Neutrophil (primary cell): ENCODE measurements at regions not wholly inside any gene's neighbourhood (a gene's known extent, or its start where the extent isn't known, plus 50 kb on each side); places are given as distances from the start of the nearest gene placed in this dataset.

Experiments
- H3K27ac ChIP-seq: fragments of 200-600 bp; sonication (generic); 2 replicates; pipeline ENCODE4 v1.5.1; 2016; ENCODE audit warnings: mild to moderate bottlenecking, moderate library complexity
- H3K27me3 ChIP-seq: fragments of 200-600 bp; sonication (generic); 2 replicates; pipeline ENCODE4 v1.6.0; 2016; ENCODE audit warnings: mild to moderate bottlenecking
- H3K36me3 ChIP-seq: fragments of 200-600 bp; sonication (generic); 2 replicates; pipeline ENCODE4 v1.5.1; 2017
- H3K4me1 ChIP-seq, 2 experiments: fragments of 200-600 bp in 1 of 2; sonication (generic) in 1 of 2; 1 replicate in 1 of 2; 2 replicates in 1 of 2; pipeline versions ENCODE4 v1.5.1 to v1.6.1; 2013 to 2016; ENCODE audit warnings: low read depth in 1 of 2, low read length in 1 of 2, mild to moderate bottlenecking in 1 of 2, moderate library complexity in 1 of 2; ENCODE audit not compliant: control insufficient read depth in 1 of 2, insufficient read depth in 1 of 2
- H3K4me3 ChIP-seq, 2 experiments: fragments of 200-600 bp in 1 of 2; sonication (generic) in 1 of 2; 1 replicate in 1 of 2; 2 replicates in 1 of 2; pipeline ENCODE4 v1.5.1; 2013 to 2016; ENCODE audit warnings: low read depth in 1 of 2, low read length in 1 of 2, mild to moderate bottlenecking in 1 of 2, moderate library complexity in 1 of 2
- H3K9me3 ChIP-seq: fragments of 200-600 bp; sonication (generic); 2 replicates; pipeline ENCODE4 v1.5.1; 2016
- TF ChIP-seq, protein P1 (sequence below): fragments of 200-600 bp; sonication (generic); IDR thresholded peaks from 2 replicates; pipeline ENCODE4 v1.5.1; 2016; ENCODE audit warnings: antibody characterized with exemption

DNA sequence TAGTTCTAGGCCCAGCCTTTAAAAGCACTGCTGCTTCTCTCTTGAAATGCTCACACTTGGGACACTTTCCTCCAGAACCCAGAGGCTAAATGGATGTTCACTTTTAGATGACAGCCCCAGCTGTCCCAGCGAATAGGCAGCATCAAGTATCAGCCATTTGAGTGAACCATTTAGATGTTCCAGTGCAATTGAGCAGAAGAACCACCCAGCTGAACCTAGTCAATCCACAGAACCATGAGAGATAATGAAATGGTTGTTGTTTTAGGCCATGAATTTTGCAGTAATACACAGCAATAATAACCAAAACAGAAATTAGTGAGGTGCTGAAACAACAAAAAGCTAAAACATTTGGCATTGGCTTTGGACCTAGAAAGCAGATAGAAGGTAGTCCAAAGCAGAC is 273.9 kb downstream of the ETV1 start:
- Histone ChIP-seq H3K4me3 (no peak overlapping the region), H3K36me3 (no peaks in the 10 kb centered on the region), H3K9me3 (no peaks in the 10 kb centered on the region), H3K27ac (no peak overlapping the region), H3K27me3 (no peaks in the 10 kb centered on the region), H3K4me1 (no peaks in the 10 kb centered on the region)
- TF ChIP-seq, protein P1, sequence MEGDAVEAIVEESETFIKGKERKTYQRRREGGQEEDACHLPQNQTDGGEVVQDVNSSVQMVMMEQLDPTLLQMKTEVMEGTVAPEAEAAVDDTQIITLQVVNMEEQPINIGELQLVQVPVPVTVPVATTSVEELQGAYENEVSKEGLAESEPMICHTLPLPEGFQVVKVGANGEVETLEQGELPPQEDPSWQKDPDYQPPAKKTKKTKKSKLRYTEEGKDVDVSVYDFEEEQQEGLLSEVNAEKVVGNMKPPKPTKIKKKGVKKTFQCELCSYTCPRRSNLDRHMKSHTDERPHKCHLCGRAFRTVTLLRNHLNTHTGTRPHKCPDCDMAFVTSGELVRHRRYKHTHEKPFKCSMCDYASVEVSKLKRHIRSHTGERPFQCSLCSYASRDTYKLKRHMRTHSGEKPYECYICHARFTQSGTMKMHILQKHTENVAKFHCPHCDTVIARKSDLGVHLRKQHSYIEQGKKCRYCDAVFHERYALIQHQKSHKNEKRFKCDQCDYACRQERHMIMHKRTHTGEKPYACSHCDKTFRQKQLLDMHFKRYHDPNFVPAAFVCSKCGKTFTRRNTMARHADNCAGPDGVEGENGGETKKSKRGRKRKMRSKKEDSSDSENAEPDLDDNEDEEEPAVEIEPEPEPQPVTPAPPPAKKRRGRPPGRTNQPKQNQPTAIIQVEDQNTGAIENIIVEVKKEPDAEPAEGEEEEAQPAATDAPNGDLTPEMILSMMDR, result no peak

DNA sequence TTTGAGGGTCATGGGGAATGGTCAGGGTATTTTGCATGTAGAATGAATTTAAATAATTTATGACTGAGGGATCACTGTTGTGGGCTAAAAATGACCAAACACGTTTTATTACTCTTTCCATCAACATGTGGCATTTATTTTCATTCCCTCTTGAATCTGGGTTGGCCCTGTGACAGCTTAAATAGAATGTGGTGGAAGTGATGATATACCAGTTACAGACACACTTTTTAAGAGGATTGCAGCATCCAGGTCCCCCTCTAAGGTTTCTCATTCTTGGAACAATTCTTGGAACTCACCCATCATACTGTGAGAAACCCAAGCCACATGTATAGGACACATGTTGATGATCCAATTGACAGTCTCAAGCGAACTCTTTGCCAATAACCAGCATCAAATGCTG is 272.4 kb downstream of the ETV1 start:
- no peaks in the 10 kb centered on the region for H3K36me3 ChIP-seq
- no peaks in the 10 kb centered on the region for H3K27me3 ChIP-seq
- TF ChIP-seq, protein P1, result no peak
- no peak overlapping the region for H3K4me3 ChIP-seq
- no peak overlapping the region for H3K27ac ChIP-seq
- H3K4me1 ChIP-seq, result no peaks in the 10 kb centered on the region
- H3K9me3 ChIP-seq, result no peaks in the 10 kb centered on the region

DNA sequence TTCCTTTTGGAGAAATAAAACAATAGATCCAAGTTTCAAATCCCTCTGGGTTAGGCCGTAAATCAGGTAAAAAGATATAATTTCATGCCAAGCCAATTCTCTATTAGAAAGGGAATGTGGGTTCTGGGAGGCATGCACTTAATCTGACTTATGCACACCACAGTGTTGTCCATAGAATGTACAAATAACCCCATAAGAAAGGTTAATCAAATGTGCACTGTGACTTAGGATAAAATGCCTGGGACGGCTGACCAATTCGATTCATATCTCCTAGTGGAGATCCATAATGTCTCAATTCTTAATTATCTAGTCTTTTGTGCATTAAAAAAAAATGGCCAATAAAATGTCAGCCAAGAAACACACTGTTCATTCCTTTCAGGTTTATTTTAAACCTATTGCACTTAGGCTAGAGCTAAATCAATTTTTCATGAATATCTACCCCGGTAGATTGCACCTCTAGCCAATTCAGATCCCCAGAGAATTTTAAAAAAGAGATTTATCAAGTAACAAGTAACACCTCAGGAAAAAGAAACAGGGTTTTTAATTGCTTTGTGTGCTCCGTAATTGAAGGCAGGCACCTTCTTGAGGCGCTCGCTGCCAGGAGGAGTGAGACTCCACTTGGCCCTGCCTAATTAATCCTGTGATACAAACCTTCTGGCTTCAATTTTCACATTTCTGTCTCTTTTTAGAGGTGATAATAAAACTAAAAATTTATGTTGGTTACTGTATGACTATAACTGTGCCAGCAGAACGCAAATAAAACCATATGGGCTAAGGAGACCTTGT is 265.1 kb downstream of the ETV1 start:
- no peaks in the 10 kb centered on the region for H3K4me1 ChIP-seq
- H3K4me3 ChIP-seq, result no peak overlapping the region
- H3K36me3 ChIP-seq, result no peaks in the 10 kb centered on the region
- no peak overlapping the region for H3K27ac ChIP-seq
- no peaks in the 10 kb centered on the region for H3K27me3 ChIP-seq
- TF ChIP-seq, protein P1, result no peak
- no peaks in the 10 kb centered on the region for H3K9me3 ChIP-seq

DNA sequence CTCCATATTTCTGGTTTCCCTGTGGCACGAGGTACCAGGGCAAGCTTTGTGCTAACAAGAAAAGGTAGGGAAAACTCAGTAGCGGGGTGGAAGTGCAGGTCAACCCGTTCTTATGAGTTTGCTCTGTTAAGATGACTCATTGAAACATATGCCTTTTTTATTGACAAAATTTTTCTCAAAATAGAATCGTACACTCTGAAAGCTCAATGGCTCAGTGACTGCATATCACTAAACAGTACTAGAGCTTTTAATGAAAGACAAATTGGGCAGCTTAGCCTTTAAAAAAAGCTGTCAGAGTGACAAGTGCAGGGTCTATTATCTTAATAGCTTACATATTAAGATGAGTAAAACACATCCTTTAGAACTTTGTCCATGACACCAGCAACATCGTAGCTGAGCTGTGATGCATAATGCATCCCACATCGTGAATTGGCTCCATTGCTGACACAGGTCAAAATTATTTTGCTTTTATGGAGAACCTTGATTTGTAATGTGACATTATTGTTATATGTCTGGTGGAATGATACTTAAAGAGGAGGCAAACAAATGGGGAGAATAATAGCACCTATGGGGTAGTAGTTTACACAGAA is 264.4 kb downstream of the ETV1 start:
- Histone ChIP-seq H3K4me3 (no peak overlapping the region), H3K9me3 (no peaks in the 10 kb centered on the region), H3K27ac (no peak overlapping the region), H3K36me3 (no peaks in the 10 kb centered on the region), H3K27me3 (no peaks in the 10 kb centered on the region), H3K4me1 (no peaks in the 10 kb centered on the region)
- TF ChIP-seq, protein P1, result no peak

DNA sequence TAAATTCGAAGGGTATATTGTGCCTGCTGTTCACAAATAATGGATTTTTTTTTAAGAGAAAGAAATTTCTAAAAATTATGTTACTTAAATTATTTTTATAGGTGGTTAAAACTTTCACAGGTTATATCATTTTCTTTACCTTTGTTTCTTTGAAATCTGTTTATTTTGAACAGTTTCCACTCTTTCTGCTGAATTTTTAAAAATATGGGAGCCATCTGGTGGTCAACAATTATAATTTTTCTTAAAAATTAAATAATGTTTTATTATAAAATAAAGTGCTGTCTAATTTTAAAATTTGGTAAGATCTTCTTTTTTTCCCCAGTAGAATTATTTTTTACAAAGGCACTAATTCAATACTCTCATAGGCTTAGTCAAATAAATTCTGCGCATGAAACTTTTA is 263.9 kb downstream of the ETV1 start:
- Histone ChIP-seq H3K27ac (no peak overlapping the region), H3K36me3 (no peaks in the 10 kb centered on the region)
- TF ChIP-seq, protein P1, result no peak

More for the DNA sequence above, 263.9 kb downstream of the ETV1 start:
- Histone ChIP-seq H3K4me1 (no peaks in the 10 kb centered on the region), H3K27me3 (no peaks in the 10 kb centered on the region), H3K4me3 (no peak overlapping the region), H3K9me3 (no peaks in the 10 kb centered on the region)
